ENCODE measurements at regions not wholly inside any gene's neighbourhood (a gene's known extent, or its start where the extent isn't known, plus 50 kb on each side); places are given as distances from the start of the nearest gene placed in this dataset.

DNA sequence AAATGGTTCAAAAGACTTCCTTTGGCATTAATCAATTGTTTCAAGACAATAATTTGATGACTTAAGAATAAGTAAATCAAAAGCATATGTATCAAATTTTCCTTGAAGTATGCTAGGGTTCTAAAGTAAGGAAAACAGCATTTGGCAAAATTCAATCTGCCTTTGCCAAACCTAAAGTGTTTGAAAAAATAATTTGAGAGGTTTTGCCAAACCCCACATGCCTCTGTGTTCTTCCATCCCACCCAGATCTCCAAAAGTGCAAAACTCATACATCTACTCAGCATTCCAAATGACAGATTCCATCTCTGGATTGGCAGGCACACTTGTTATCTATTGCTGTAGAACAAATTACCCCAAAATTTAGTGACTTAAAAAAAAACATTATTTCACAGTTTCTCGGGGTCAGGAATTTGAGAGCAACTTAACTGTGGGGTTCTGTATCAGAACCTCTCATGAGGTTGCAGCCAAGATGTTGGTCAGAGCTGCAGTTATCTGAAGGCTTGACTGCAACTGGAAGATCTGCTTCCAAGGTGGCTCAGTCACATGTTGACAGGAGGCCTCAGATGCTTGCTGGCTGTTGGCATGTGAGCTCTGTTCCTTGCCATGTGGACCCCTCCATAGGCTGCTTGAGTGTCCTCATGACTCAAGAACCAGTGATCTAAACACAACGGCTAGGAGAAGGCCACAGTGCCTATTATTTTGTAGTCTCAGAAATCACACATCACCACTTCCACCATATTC is 100.6 kb upstream of the ARHGAP42 start:
- TF ChIP-seq, protein P1, sequence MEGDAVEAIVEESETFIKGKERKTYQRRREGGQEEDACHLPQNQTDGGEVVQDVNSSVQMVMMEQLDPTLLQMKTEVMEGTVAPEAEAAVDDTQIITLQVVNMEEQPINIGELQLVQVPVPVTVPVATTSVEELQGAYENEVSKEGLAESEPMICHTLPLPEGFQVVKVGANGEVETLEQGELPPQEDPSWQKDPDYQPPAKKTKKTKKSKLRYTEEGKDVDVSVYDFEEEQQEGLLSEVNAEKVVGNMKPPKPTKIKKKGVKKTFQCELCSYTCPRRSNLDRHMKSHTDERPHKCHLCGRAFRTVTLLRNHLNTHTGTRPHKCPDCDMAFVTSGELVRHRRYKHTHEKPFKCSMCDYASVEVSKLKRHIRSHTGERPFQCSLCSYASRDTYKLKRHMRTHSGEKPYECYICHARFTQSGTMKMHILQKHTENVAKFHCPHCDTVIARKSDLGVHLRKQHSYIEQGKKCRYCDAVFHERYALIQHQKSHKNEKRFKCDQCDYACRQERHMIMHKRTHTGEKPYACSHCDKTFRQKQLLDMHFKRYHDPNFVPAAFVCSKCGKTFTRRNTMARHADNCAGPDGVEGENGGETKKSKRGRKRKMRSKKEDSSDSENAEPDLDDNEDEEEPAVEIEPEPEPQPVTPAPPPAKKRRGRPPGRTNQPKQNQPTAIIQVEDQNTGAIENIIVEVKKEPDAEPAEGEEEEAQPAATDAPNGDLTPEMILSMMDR (IDR thresholded peaks at IDR 0.05; ENCODE audit: insufficient read depth, low read length, severe bottlenecking): no peak
- H3K36me3 ChIP-seq (ENCODE audit: control insufficient read depth, insufficient read depth, low read length): no peaks in the 10 kb centered on the region
- FAIRE-seq: no peak
- H3K27me3 ChIP-seq (ENCODE audit: control insufficient read depth, insufficient read depth, low read length): no peaks in the 10 kb centered on the region
- no peak overlapping the region for H3K4me3 ChIP-seq (ENCODE audit: low read depth, low read length)
- DNase-seq (ENCODE audit: low read depth): no peak

DNA sequence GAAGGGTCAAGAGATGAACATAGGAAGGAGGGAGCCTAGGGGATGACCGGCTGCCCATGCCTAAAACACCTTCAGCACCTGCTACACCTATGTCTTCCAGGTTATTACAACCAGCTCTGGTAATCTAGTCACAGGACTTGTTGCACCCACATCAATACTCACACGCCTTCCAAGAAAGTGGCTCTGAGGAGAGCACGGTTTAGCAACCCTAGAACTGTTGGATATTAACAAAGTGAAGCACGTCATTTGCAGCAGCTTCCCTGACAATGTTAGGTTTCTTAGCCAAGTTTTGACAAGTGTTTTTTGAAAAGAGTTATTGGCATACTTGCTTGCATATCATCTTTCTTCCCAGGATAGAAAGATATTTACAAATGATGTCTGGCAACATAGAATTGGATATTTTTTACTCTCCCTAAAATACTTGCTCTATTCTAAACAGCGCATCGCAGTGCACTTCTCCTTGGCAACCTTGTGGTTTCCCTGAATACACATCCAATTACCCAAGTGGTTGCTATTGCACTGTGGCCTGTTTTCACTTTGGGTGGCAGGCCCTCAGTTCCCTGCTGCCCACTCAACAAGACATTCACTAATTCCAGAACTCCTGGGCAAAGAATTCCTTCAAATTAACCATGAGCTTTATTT is 94.3 kb upstream of the ARHGAP42 start:
- FAIRE-seq: no peak
- TF ChIP-seq, protein P1 (IDR thresholded peaks at IDR 0.05; ENCODE audit: insufficient read depth, low read length, severe bottlenecking): no peak
- H3K27me3 ChIP-seq (ENCODE audit: control insufficient read depth, insufficient read depth, low read length): no peaks in the 10 kb centered on the region
- no peak for DNase-seq (ENCODE audit: low read depth)
- H3K4me3 ChIP-seq (ENCODE audit: low read depth, low read length): no peak overlapping the region
- H3K36me3 ChIP-seq (ENCODE audit: control insufficient read depth, insufficient read depth, low read length): no peaks in the 10 kb centered on the region

DNA sequence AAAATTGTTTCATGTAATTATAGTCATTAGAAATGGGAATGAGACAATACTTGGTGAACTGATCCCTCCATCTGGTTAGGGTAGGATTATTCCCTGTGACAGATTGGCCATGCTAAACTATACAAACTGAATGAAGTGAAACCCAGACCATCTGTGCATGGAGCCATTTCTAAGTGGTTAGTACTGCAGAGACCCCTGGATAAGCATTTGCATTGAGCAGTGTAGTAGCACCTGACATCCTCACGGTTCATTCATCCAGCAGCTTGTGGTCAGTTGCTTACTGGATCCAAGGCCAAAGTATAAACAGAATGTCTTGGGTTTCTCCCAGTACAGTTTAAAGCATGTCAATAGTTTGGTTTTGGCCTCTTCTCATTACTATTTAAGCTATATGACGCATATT is 93.8 kb upstream of the ARHGAP42 start:
- no peaks in the 10 kb centered on the region for H3K36me3 ChIP-seq (ENCODE audit: control insufficient read depth, insufficient read depth, low read length)
- no peaks in the 10 kb centered on the region for H3K27me3 ChIP-seq (ENCODE audit: control insufficient read depth, insufficient read depth, low read length)
- H3K4me3 ChIP-seq (ENCODE audit: low read depth, low read length): no peak overlapping the region
- no peak for DNase-seq (ENCODE audit: low read depth)
- no peak for FAIRE-seq
- TF ChIP-seq, protein P1 (IDR thresholded peaks at IDR 0.05; ENCODE audit: insufficient read depth, low read length, severe bottlenecking): no peak

DNA sequence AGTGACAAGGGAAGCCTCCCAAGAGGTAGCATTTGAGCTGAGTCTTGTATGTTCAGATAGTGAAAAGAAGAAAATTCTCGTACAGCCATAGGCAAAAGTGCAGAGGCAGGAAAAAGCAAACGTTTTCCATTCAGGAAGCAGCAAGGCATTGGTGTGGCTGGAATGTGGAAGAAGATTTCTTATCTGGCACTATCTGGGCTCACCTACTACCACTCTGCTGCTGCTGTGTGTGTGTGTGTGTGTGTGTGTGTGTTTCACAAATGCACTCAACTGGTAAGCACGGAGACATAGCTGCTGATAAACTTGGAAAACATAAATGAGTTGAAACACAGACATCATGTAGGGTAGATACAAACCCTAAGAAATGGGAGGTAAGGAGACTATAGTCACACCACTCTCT is 92.8 kb upstream of the ARHGAP42 start:
- FAIRE-seq (no peak), DNase-seq (ENCODE audit: low read depth) (no peak)
- no peaks in the 10 kb centered on the region for H3K27me3 ChIP-seq (ENCODE audit: control insufficient read depth, insufficient read depth, low read length)
- H3K4me3 ChIP-seq (ENCODE audit: low read depth, low read length): no peak overlapping the region
- no peaks in the 10 kb centered on the region for H3K36me3 ChIP-seq (ENCODE audit: control insufficient read depth, insufficient read depth, low read length)
- TF ChIP-seq, protein P1 (IDR thresholded peaks at IDR 0.05; ENCODE audit: insufficient read depth, low read length, severe bottlenecking): no peak

DNA sequence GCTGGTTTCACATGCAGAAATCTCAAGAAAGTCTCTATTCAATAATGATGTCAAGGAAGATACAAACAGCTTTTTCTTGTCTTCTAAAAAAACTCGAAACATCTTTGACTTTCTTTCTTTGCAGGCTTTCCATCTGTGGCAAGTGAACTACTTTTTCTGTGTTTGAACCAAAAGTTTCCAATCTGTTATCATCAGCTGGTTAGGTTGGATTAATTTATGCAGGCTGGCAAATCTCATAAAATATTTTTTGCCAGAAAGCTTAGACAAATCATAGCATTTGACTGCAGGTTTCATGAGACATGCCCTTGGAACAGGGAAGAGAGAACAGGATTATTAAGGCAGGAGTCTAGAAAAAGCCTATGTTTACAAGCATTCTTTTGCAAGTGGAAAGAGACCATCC is 86.1 kb upstream of the ARHGAP42 start:
- TF ChIP-seq, protein P1 (IDR thresholded peaks at IDR 0.05; ENCODE audit: insufficient read depth, low read length, severe bottlenecking): no peak
- FAIRE-seq: no peak
- no peaks in the 10 kb centered on the region for H3K36me3 ChIP-seq (ENCODE audit: control insufficient read depth, insufficient read depth, low read length)
- no peak overlapping the region for H3K4me3 ChIP-seq (ENCODE audit: low read depth, low read length)
- DNase-seq (ENCODE audit: low read depth): no peak
- no peaks in the 10 kb centered on the region for H3K27me3 ChIP-seq (ENCODE audit: control insufficient read depth, insufficient read depth, low read length)
